SK-N-SH treated with all-trans-retinoic acid at 6 μM for 48 hours (cell line): ENCODE measurements at regions not wholly inside any gene's neighbourhood (a gene's known extent, or its start where the extent isn't known, plus 50 kb on each side); places are given as distances from the start of the nearest gene placed in this dataset.

Experiments used
- ATAC-seq: fragments of 200-7000 bp; cut with Tn5 transposase; 3 replicates; pipeline ENCODE4 v1.9.1; 2020; ENCODE audit warnings: mild to moderate bottlenecking, moderate library complexity
- BACH2 ChIP-seq: fragments of 250-450 bp; sonication (Bioruptor Pico); IDR thresholded peaks from 2 replicates; pipeline ENCODE4 v1.9.0; 2021; ENCODE audit warnings: mild to moderate bottlenecking, borderline replicate concordance
- ESRRG ChIP-seq: fragments of 250-450 bp; sonication (Bioruptor Pico); IDR thresholded peaks from 2 replicates; pipeline ENCODE4 v1.6.1; 2021; ENCODE audit warnings: mild to moderate bottlenecking
- GLIS3 ChIP-seq: fragments of 250-450 bp; sonication (Bioruptor Pico); IDR thresholded peaks from 2 replicates; pipeline ENCODE4 v1.5.0; 2020; ENCODE audit warnings: mild to moderate bottlenecking, moderate library complexity
- ISL1 ChIP-seq: fragments of 250-450 bp; sonication (Bioruptor Pico); IDR thresholded peaks from 2 replicates; pipeline ENCODE4 v2.1.2; 2022; ENCODE audit warnings: mild to moderate bottlenecking, moderate library complexity
- POU6F1 ChIP-seq: fragments of 250-450 bp; sonication (Bioruptor Pico); IDR thresholded peaks from 2 replicates; pipeline ENCODE4 v1.8.0; 2021; ENCODE audit warnings: low read depth, mild to moderate bottlenecking, moderate library complexity, borderline replicate concordance
- PPARA ChIP-seq: fragments of 250-450 bp; sonication (Bioruptor Pico); IDR thresholded peaks from 2 replicates; pipeline ENCODE4 v1.5.0; 2020; ENCODE audit warnings: mild to moderate bottlenecking, borderline replicate concordance
- RARB ChIP-seq: fragments of 250-450 bp; sonication (Bioruptor Pico); IDR thresholded peaks from 2 replicates; pipeline ENCODE4 v1.8.0; 2021; ENCODE audit warnings: mild to moderate bottlenecking, moderate library complexity
- SNAI2 ChIP-seq: fragments of 250-450 bp; sonication (Bioruptor Pico); IDR thresholded peaks from 2 replicates; pipeline ENCODE4 v1.5.0; 2020; ENCODE audit warnings: mild to moderate bottlenecking, moderate library complexity
- TCF4 ChIP-seq: fragments of 250-450 bp; sonication (Bioruptor Pico); IDR thresholded peaks from 2 replicates; pipeline ENCODE4 v1.8.0; 2021; ENCODE audit warnings: mild to moderate bottlenecking, moderate library complexity, borderline replicate concordance
- ZC3H10 ChIP-seq: fragments of 250-450 bp; sonication (Bioruptor Pico); IDR thresholded peaks from 2 replicates; pipeline ENCODE4 v1.5.1; 2021; ENCODE audit warnings: mild to moderate bottlenecking, moderate library complexity
- ZFP30 ChIP-seq: fragments of 450-650 bp; formaldehyde crosslinking; IDR thresholded peaks from 2 replicates; pipeline ENCODE4 v1.5.0; 2022; ENCODE audit warnings: mild to moderate bottlenecking, moderate library complexity
- ZNF565 ChIP-seq: fragments of 450-650 bp; formaldehyde crosslinking; conservative IDR thresholded peaks from 2 replicates; pipeline ENCODE4 v1.5.0; 2020; ENCODE audit warnings: low read depth, mild to moderate bottlenecking, moderate library complexity
- ZNF70 ChIP-seq: fragments of 450-650 bp; formaldehyde crosslinking; IDR thresholded peaks from 2 replicates; pipeline ENCODE4 v1.5.0; 2020; ENCODE audit warnings: mild to moderate bottlenecking, moderate library complexity
- ZNF8 ChIP-seq: fragments of 450-650 bp; formaldehyde crosslinking; IDR thresholded peaks from 2 replicates; pipeline ENCODE4 v1.5.0; 2020; ENCODE audit warnings: mild to moderate bottlenecking, moderate library complexity
- TF ChIP-seq, protein P1 (sequence below): fragments of 250-450 bp; sonication (Bioruptor Pico); IDR thresholded peaks from 2 replicates; pipeline ENCODE4 v1.5.1; 2021; ENCODE audit warnings: mild to moderate bottlenecking, moderate library complexity
- TF ChIP-seq, protein P2 (sequence below): fragments of 250-450 bp; sonication (Bioruptor Pico); IDR thresholded peaks from 2 replicates; pipeline ENCODE4 v1.8.0; 2020; ENCODE audit warnings: mild to moderate bottlenecking, moderate library complexity, borderline replicate concordance
- TF ChIP-seq, protein P3 (sequence below): fragments of 250-450 bp; sonication (Bioruptor Pico); IDR thresholded peaks from 2 replicates; pipeline ENCODE4 v1.5.1; 2020; ENCODE audit warnings: low read depth, mild to moderate bottlenecking, moderate library complexity
- TF ChIP-seq, protein P4 (sequence below): fragments of 250-450 bp; sonication (Bioruptor Pico); IDR thresholded peaks from 2 replicates; pipeline ENCODE4 v1.5.0; 2020; ENCODE audit warnings: mild to moderate bottlenecking, moderate library complexity

GRCh38 chr7:15764851-15765382 is 78.4 kb upstream of the MEOX2 start:
- TF ChIP-seq RARB (CRISPR knock-in tag) = no peak
- TF ChIP-seq ZNF70 = no peak
- TF ChIP-seq BACH2 (CRISPR knock-in tag) = no peak
- TF ChIP-seq PPARA (CRISPR knock-in tag) = no peak
- no peak for TF ChIP-seq ZC3H10 (CRISPR knock-in tag)
- TF ChIP-seq ESRRG (CRISPR knock-in tag) = no peak
- TF ChIP-seq GLIS3 (CRISPR knock-in tag) = no peak
- TF ChIP-seq, protein P1, sequence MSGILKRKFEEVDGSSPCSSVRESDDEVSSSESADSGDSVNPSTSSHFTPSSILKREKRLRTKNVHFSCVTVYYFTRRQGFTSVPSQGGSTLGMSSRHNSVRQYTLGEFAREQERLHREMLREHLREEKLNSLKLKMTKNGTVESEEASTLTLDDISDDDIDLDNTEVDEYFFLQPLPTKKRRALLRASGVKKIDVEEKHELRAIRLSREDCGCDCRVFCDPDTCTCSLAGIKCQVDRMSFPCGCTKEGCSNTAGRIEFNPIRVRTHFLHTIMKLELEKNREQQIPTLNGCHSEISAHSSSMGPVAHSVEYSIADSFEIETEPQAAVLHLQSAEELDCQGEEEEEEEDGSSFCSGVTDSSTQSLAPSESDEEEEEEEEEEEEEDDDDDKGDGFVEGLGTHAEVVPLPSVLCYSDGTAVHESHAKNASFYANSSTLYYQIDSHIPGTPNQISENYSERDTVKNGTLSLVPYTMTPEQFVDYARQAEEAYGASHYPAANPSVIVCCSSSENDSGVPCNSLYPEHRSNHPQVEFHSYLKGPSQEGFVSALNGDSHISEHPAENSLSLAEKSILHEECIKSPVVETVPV = no peak
- no peak for TF ChIP-seq ZFP30 (CRISPR knock-in tag)
- no peak for TF ChIP-seq ISL1 (CRISPR knock-in tag)
- TF ChIP-seq, all 23 proteins: peak for 0
- no peak for ATAC-seq

DNA sequence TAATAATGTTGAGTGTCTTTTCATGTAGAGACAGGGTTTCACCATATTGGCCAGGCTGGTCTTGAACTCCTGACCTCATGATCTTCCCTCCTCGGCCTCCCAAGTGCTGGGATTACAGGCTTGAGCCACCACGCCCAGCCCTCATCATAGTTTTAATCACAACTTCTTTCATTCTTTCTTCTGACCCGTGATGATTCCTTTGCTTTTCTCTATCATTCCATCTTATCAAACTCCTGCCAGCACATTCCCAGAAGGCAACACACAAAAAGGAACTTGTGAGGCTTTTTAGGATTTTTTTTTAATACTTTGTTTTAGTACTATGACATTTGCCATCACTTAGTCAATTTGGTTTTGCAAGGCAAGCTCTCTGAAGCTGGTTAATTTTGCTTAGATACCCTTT is 77.5 kb upstream of the MEOX2 start:
- TF ChIP-seq ZNF8 (CRISPR knock-in tag) (no peak), ESRRG (CRISPR knock-in tag) (no peak), ZFP30 (CRISPR knock-in tag) (no peak), RARB (CRISPR knock-in tag) (no peak), POU6F1 (no peak)
- TF ChIP-seq, protein P2, sequence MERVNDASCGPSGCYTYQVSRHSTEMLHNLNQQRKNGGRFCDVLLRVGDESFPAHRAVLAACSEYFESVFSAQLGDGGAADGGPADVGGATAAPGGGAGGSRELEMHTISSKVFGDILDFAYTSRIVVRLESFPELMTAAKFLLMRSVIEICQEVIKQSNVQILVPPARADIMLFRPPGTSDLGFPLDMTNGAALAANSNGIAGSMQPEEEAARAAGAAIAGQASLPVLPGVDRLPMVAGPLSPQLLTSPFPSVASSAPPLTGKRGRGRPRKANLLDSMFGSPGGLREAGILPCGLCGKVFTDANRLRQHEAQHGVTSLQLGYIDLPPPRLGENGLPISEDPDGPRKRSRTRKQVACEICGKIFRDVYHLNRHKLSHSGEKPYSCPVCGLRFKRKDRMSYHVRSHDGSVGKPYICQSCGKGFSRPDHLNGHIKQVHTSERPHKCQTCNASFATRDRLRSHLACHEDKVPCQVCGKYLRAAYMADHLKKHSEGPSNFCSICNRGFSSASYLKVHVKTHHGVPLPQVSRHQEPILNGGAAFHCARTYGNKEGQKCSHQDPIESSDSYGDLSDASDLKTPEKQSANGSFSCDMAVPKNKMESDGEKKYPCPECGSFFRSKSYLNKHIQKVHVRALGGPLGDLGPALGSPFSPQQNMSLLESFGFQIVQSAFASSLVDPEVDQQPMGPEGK (CRISPR knock-in tag) = no peak
- TF ChIP-seq, all 23 proteins: peak for 0

GRCh38 chr7:15757041-15758000 is 70.8 kb upstream of the MEOX2 start:
- TF ChIP-seq ZNF565 (CRISPR knock-in tag) = no peak
- TF ChIP-seq, protein P3, sequence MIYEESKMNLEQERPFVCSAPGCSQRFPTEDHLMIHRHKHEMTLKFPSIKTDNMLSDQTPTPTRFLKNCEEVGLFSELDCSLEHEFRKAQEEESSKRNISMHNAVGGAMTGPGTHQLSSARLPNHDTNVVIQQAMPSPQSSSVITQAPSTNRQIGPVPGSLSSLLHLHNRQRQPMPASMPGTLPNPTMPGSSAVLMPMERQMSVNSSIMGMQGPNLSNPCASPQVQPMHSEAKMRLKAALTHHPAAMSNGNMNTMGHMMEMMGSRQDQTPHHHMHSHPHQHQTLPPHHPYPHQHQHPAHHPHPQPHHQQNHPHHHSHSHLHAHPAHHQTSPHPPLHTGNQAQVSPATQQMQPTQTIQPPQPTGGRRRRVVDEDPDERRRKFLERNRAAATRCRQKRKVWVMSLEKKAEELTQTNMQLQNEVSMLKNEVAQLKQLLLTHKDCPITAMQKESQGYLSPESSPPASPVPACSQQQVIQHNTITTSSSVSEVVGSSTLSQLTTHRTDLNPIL (CRISPR knock-in tag) = no peak
- TF ChIP-seq, protein P4, sequence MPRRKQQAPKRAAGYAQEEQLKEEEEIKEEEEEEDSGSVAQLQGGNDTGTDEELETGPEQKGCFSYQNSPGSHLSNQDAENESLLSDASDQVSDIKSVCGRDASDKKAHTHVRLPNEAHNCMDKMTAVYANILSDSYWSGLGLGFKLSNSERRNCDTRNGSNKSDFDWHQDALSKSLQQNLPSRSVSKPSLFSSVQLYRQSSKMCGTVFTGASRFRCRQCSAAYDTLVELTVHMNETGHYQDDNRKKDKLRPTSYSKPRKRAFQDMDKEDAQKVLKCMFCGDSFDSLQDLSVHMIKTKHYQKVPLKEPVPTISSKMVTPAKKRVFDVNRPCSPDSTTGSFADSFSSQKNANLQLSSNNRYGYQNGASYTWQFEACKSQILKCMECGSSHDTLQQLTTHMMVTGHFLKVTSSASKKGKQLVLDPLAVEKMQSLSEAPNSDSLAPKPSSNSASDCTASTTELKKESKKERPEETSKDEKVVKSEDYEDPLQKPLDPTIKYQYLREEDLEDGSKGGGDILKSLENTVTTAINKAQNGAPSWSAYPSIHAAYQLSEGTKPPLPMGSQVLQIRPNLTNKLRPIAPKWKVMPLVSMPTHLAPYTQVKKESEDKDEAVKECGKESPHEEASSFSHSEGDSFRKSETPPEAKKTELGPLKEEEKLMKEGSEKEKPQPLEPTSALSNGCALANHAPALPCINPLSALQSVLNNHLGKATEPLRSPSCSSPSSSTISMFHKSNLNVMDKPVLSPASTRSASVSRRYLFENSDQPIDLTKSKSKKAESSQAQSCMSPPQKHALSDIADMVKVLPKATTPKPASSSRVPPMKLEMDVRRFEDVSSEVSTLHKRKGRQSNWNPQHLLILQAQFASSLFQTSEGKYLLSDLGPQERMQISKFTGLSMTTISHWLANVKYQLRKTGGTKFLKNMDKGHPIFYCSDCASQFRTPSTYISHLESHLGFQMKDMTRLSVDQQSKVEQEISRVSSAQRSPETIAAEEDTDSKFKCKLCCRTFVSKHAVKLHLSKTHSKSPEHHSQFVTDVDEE (CRISPR knock-in tag) = no peak
- TF ChIP-seq PPARA (CRISPR knock-in tag) = no peak
- TF ChIP-seq SNAI2 = no peak
- TF ChIP-seq, protein P2 (CRISPR knock-in tag) = no peak
- no peak for TF ChIP-seq TCF4 (CRISPR knock-in tag)
- TF ChIP-seq, all 23 proteins: peak for 0
- ATAC-seq = no peak

More for the DNA sequence above, 77.5 kb upstream of the MEOX2 start:
- no peak for ATAC-seq
